NT2/D1 (cell line): ENCODE measurements at regions not wholly inside any gene's neighbourhood (a gene's known extent, or its start where the extent isn't known, plus 50 kb on each side); places are given as distances from the start of the nearest gene placed in this dataset.

ENCODE experiments used
- DNase-seq: peaks from one replicate; pipeline ENCODE4 v3.0.0-alpha.2; 2011; ENCODE audit warnings: low read depth, low spot score
- H3K27me3 ChIP-seq: 2 replicates; pipeline ENCODE4 v1.6.0; 2011; ENCODE audit warnings: mild to moderate bottlenecking; ENCODE audit not compliant: insufficient read length, insufficient read depth
- H3K36me3 ChIP-seq: 2 replicates; pipeline ENCODE4 v1.6.1; 2011; ENCODE audit warnings: mild to moderate bottlenecking, low read length, mixed read lengths; ENCODE audit not compliant: insufficient read depth, insufficient read length
- H3K4me1 ChIP-seq: 2 replicates; pipeline ENCODE4 v1.5.1; 2011; ENCODE audit not compliant: insufficient read depth, insufficient read length
- H3K4me3 ChIP-seq: 2 replicates; pipeline ENCODE4 v1.5.1; 2011; ENCODE audit warnings: low read depth; ENCODE audit not compliant: insufficient read length
- H3K9ac ChIP-seq: 2 replicates; pipeline ENCODE4 v1.6.0; 2011; ENCODE audit warnings: low read depth; ENCODE audit not compliant: insufficient read length
- H3K9me3 ChIP-seq: 2 replicates; pipeline ENCODE4 v1.5.1; 2011; ENCODE audit warnings: mild to moderate bottlenecking, low read length; ENCODE audit not compliant: insufficient read depth
- SUZ12 ChIP-seq: IDR thresholded peaks from 2 replicates; pipeline ENCODE4 v1.6.1; 2011; ENCODE audit not compliant: insufficient read length, insufficient read depth; ENCODE audit errors: extremely low read depth
- YY1 ChIP-seq: IDR thresholded peaks from 2 replicates; pipeline ENCODE4 v1.6.1; 2011; ENCODE audit not compliant: insufficient read length, insufficient read depth
- ZNF274 ChIP-seq: IDR thresholded peaks from 2 replicates; pipeline ENCODE4 v1.6.1; 2011; ENCODE audit warnings: mild to moderate bottlenecking, low read depth, low read length

DNA sequence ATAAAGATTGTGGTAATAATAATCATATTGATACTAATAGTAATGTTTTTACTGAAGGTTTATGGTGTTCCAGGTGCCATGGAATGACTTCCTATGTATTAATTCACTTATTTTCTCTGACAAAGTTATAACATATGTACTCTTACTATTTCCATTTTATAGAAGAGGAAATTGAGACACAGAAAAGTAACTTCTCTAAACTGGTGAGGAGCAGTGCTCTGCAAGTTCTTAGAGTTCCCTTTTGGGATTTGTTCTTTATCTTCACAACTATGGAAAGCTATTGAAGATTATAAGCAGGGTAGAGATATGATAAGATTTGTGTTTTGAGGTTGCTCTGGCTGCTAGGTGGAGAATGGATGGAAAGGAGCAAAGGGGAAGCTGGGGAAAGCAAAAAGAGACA, 83.9 kb upstream of the OLFM4 start:
- Histone ChIP-seq H3K4me3 (no peak overlapping the region), H3K36me3 (no peaks in the 10 kb centered on the region), H3K9ac (no peak overlapping the region), H3K4me1 (peaks cover 1% of the 10 kb centered on the region), H3K27me3 (no peaks in the 10 kb centered on the region), H3K9me3 (no peaks in the 10 kb centered on the region)
- no peak for DNase-seq
- TF ChIP-seq YY1 = no peak
- TF ChIP-seq ZNF274 = no peak
- TF ChIP-seq SUZ12 = no peak

DNA sequence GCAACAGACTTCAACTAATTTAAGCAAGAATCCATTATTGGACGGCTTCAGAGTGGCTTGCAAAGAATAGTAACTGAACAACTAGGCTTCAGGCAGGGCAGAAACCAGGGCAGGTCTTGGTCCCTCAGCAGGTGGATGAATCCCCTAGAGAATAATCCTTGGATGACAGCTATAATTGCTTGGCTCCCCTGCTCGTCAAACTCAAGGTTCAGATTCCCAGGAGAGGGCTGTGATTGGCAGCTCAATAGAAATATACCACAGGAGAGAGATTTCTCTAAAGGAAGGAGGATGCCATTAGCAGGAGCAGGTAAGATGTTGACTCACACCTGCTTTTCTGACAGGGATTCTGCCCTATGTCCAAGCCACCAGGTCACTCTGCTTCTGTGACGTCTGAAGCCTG, 89.6 kb upstream of the PCDH8 start:
- Histone ChIP-seq H3K36me3 (no peaks in the 10 kb centered on the region), H3K9ac (no peak overlapping the region), H3K4me3 (no peak overlapping the region), H3K27me3 (no peaks in the 10 kb centered on the region), H3K9me3 (no peaks in the 10 kb centered on the region), H3K4me1 (no peaks in the 10 kb centered on the region)
- TF ChIP-seq ZNF274 = no peak
- TF ChIP-seq YY1 = no peak
- TF ChIP-seq SUZ12 = no peak
- DNase-seq = no peak

DNA sequence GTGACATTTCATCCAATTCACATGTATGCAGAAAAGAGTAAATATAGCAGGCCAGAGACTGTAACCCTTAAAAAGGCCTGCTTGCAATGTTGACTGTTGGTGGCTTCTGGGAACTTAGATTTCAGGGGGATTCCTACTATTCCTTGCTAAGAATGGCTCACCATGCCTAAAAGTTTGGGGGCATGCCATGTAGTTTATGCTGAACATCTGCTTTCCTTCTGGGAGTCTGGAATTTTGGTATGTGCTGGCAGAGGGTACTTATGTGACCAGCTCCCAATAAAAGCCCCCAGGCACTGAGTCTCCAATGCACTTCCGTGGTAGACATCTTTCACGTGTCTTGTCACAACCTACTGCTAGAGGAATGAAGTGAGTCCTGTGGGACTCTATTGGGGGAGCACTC, 88.4 kb upstream of the PCDH8 start:
- H3K36me3 ChIP-seq = no peaks in the 10 kb centered on the region
- no peaks in the 10 kb centered on the region for H3K4me1 ChIP-seq
- H3K9me3 ChIP-seq = no peaks in the 10 kb centered on the region
- H3K9ac ChIP-seq = no peak overlapping the region
- DNase-seq = no peak
- H3K27me3 ChIP-seq = no peaks in the 10 kb centered on the region
- H3K4me3 ChIP-seq = no peak overlapping the region
- TF ChIP-seq YY1 = no peak
- no peak for TF ChIP-seq SUZ12
- no peak for TF ChIP-seq ZNF274

DNA sequence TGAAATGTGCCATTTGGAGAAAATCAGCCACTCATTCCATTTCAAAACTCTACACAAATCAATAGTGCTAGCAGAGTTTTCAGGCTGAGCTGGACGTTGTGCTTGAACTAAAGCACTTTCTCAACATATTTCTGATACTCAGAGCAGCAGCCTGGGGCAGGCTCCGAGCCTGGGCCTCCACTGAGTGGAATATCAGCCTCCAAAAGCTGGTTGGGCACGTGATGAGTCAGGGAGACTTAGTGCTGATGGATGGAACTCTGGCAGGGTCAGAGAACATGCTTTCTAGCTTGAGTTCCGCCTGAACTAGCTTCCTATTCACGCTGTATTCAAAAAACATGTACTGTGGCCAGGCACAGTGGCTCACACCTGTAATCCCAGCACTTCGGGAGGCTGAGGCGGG, 85.8 kb upstream of the PCDH8 start:
- no peak for TF ChIP-seq YY1
- TF ChIP-seq ZNF274 = no peak
- Histone ChIP-seq H3K9ac (no peak overlapping the region), H3K36me3 (no peaks in the 10 kb centered on the region), H3K4me3 (no peak overlapping the region), H3K9me3 (no peaks in the 10 kb centered on the region), H3K4me1 (no peaks in the 10 kb centered on the region), H3K27me3 (no peaks in the 10 kb centered on the region)
- no peak for DNase-seq

DNA sequence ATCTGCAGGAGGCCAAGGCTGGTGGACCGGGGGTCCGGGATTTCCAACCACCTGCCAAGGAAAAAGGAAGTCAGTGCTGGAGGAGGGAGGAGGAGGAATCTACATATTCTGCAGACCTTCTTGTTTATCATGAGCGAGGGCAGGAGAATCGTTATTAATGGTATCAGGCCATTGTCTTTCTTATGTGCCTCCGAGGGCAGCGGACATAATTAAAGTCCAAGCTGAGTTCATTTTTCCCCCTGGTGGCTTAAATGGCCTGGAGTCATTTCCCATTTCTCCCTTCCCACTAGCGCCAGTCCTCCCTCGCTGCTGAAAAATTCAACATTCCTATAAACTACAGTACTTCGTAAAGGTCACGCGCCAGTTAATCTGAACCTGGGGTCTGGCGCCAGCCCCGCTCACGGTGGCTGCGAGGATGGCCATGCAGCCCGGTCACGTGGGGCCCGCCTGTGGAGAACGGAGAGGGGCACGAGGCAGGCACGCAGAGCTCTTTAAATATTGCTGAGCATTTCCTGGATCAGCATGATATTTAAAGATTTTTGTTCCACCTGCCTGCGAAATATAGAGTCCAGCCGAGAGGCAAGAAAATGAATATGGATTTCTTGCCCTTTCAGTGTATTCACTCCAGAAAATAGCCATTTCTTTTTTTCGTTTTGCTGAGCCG, 85.2 kb upstream of the PCDH8 start:
- DNase-seq = no peak
- no peak for TF ChIP-seq YY1
- no peak for TF ChIP-seq SUZ12
- no peak for TF ChIP-seq ZNF274

DNA sequence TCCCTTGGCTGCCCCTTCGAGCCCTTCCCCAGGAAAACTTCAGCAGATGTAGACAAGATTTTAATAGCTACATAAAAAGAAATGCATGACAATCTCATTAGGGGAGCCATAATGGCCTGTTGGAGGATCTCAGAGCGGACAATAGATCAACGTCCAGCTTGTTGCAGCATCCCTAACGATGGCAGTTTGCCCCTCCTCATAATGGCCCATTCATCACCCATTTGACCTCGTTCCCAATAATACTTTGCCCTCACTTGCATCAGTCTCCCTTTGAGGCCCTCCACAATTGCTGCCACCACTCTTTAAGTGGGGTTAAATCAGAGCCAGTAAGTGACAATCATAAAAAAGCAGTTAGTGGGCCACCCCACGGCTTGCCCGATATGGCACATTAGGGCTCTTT, 84.7 kb upstream of the PCDH8 start:
- TF ChIP-seq YY1 (no peak), SUZ12 (no peak), ZNF274 (no peak)

More for the DNA sequence above, 85.2 kb upstream of the PCDH8 start:
- Histone ChIP-seq H3K9me3 (no peaks in the 10 kb centered on the region), H3K9ac (no peak overlapping the region), H3K4me1 (no peaks in the 10 kb centered on the region), H3K4me3 (no peak overlapping the region), H3K36me3 (no peaks in the 10 kb centered on the region), H3K27me3 (no peaks in the 10 kb centered on the region)

DNA sequence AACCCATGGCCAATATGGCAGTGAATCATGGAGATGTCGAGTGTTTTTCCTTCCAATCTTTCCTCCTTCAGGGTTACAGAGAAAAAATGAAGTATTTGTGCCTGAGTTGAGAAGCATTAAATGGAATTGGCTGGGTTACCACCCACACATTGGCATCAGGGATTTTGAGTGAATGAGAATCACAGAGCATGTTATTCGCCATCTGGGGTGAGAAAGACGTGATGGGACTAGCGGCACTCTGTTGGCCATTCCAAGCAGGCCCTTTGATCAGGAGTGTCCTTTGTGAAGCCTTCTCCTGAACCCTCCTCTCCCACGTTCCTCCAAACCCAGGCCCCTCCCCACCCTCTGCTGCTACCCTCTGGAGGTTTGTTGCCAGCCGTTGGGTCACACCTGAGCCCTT, 84.2 kb upstream of the PCDH8 start:
- no peaks in the 10 kb centered on the region for H3K27me3 ChIP-seq
- no peak overlapping the region for H3K4me3 ChIP-seq
- H3K36me3 ChIP-seq = no peaks in the 10 kb centered on the region
- H3K9me3 ChIP-seq = no peaks in the 10 kb centered on the region
- DNase-seq = no peak
- no peak overlapping the region for H3K9ac ChIP-seq
- H3K4me1 ChIP-seq = no peaks in the 10 kb centered on the region
- TF ChIP-seq YY1 (no peak), ZNF274 (no peak), SUZ12 (no peak)

More for the DNA sequence above, 84.7 kb upstream of the PCDH8 start:
- Histone ChIP-seq H3K9me3 (no peaks in the 10 kb centered on the region), H3K9ac (no peak overlapping the region), H3K4me1 (no peaks in the 10 kb centered on the region), H3K36me3 (no peaks in the 10 kb centered on the region), H3K27me3 (no peaks in the 10 kb centered on the region), H3K4me3 (no peak overlapping the region)
- no peak for DNase-seq
